GM12874 (cell line): ENCODE measurements at regions not wholly inside any gene's neighbourhood (a gene's known extent, or its start where the extent isn't known, plus 50 kb on each side); places are given as distances from the start of the nearest gene placed in this dataset.

Experiments
- CTCF ChIP-seq: IDR thresholded peaks from 2 replicates; pipeline ENCODE4 v1.5.1; 2011; ENCODE audit warnings: low read depth, mild to moderate bottlenecking, control low read depth, low read length, moderate library complexity; ENCODE audit not compliant: insufficient read depth

GRCh38 chr2:118527571-118527970 lies 319.9 kb downstream of the EN1 start:
- TF ChIP-seq CTCF, result no peak

- TF ChIP-seq CTCF, result no peak
Observed at GRCh38 chr2:118525346-118525745, 322.1 kb downstream of the EN1 start.

DNA sequence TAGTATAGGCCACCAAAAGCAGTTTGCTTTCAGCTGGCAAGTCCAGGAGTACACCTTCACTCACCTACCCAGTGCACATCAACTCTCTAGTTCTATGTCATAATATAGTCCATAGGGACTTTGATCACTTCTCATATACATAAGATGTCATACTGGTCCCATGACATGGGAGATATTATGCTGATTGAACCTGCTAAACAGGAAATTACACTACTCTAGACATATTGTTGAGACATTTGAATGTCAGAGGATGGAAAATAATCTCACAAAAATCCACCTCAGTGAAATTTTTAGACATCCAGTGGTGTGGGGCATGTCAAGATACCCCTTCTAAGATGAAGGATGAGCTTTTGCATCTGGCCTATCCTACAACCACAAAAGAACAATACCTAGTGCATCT lies 322.5 kb downstream of the EN1 start:
- no peak for TF ChIP-seq CTCF

GRCh38 chr2:118523761-118524160 lies 323.7 kb downstream of the EN1 start:
- no peak for TF ChIP-seq CTCF

GRCh38 chr2:118521960-118522359 lies 325.5 kb downstream of the EN1 start:
- no peak for TF ChIP-seq CTCF

GRCh38 chr2:118521272-118521671 lies 326.2 kb downstream of the EN1 start:
- no peak for TF ChIP-seq CTCF

DNA sequence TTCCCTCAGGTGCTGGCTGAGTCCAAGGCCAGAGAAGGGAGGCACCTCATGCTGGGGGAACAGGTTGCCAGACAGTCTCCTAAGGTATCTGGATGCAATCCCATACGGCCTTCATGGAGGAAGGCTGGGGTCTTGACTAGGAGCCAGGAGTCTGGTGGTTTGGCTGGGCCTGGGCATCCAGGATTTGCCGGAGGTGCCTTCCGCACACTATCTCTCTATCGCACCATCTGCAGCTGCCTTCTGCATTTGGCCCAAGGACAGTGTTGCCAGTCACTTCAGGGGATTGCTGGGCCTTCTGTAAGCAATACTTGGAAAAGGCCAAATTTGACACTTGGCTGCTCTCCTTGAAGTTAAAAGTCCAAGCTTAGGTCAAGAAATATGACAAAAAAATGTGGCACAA lies 327.2 kb downstream of the EN1 start:
- TF ChIP-seq CTCF, result no peak

- TF ChIP-seq CTCF, result no peak
Observed at GRCh38 chr2:118519511-118519910, 327.9 kb downstream of the EN1 start.
